Activated naive CD4-positive, alpha-beta T cell treated with anti-CD3 and anti-CD28 coated beads, Interleukin-2, amount 50 U/mL, for 72 hours (primary cell): ENCODE measurements at regions not wholly inside any gene's neighbourhood (a gene's known extent, or its start where the extent isn't known, plus 50 kb on each side); places are given as distances from the start of the nearest gene placed in this dataset.
"Not testable (repeated sequence)": the region's sequence is repeated elsewhere in the genome, so short reads cannot be mapped to it uniquely, and the experiment has no call there.

Source experiments
- ATAC-seq, 2 donors: fragments of 150-1000 bp; cut with Tn5 transposase; 2 replicates each; pipeline ENCODE4 v1.10.0; 2021; ENCODE audit warnings: mild to moderate bottlenecking in 2 of 2, moderate library complexity in 2 of 2
- DNase-seq, 2 donors: peaks; one replicate each; pipeline ENCODE4 v3.0.0; 2021 to 2022; ENCODE audit warnings: low spot score in 2 of 2
- H3K27ac Mint-ChIP-seq, 2 donors: one replicate each; pipeline ENCODE4 v1.8.0; 2022; ENCODE audit warnings: mild to moderate bottlenecking in 2 of 2, mixed read lengths in 2 of 2
- H3K36me3 Mint-ChIP-seq, 2 donors: one replicate each; pipeline ENCODE4 v1.8.0; 2022; ENCODE audit warnings: mixed read lengths in 2 of 2
- H3K9me3 Mint-ChIP-seq, 2 donors: one replicate each; pipeline ENCODE4 v1.8.0; 2022; ENCODE audit warnings: mixed read lengths in 2 of 2

DNA sequence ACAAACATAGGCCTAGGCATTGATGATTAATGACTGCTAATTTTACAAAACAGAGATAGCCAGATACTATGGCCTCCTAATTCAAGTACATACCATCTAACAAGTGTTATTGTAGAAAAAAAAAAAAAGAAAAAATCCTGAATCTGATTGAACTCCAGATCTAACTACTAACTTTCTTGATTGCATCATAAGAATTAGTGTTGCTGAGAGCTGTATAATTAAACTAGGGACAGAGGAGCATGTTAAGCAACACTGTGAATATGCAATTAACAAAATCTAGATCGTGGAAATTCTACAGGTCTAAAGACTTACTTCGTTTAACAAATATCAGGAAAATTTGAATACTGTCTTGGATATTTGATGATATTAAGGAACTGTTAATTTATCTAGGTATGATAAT is 208.3 kb upstream of the ZNF608 start:
- DNase-seq, result no peak
- ATAC-seq, result no peak
- no peaks in the 10 kb centered on the region for H3K36me3 Mint-ChIP-seq
- H3K27ac Mint-ChIP-seq, result no peak overlapping the region
- H3K9me3 Mint-ChIP-seq, result no peaks in the 10 kb centered on the region

DNA sequence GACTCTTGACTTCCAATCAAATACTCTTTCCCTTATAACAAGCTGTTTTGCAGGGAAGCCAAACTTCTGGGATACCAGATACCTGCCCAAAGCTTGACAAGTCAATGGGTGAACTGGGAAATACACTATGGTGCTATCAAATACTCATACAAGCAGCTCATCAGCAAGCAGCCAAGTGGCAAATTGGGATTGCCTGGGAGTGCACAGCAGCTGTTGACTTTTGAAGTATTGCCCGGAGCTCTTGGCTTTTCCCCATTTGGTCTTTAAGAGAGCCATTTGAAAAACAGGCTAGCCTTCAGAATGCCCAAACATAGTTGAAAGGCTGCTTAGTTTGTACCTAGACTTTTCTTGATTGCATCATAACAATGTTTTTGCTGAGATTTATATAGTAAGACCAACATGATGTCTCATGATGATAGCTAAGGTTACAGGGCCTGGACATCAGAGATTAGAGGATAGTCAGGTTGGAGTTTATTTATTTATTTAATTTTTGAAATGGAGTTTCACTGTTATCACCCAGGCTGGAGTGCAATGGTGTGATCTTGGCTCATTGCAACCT is 210.1 kb upstream of the ZNF608 start:
- DNase-seq, result no peak
- peaks cover 0 to 6% of the 10 kb centered on the region in 2 donors for H3K9me3 Mint-ChIP-seq
- H3K36me3 Mint-ChIP-seq, result peaks cover 0 to 4% of the 10 kb centered on the region in 2 donors
- no peak for ATAC-seq
- H3K27ac Mint-ChIP-seq, result no peak overlapping the region

DNA sequence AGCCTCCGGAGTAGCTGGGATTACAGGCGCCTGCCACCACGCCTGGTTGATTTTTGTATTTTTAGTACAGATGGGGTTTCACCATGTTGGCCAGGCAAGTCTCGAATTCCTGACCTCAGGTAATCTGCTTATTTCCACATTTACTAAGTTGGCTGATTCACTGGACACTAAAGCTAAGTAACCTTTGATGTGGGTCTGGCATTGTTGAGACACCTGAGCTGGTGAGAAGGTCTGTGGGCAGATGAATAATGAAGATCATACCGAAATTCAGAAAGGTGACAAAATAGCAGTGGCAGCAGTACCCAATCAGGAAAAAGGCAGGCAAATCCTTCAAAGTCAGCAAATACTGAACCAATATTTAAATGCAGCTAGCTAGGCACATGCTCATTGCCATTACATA is 210.6 kb upstream of the ZNF608 start:
- Mint-ChIP-seq H3K27ac (no peak overlapping the region), H3K36me3 (peaks cover 0 to 5% of the 10 kb centered on the region in 2 donors)

DNA sequence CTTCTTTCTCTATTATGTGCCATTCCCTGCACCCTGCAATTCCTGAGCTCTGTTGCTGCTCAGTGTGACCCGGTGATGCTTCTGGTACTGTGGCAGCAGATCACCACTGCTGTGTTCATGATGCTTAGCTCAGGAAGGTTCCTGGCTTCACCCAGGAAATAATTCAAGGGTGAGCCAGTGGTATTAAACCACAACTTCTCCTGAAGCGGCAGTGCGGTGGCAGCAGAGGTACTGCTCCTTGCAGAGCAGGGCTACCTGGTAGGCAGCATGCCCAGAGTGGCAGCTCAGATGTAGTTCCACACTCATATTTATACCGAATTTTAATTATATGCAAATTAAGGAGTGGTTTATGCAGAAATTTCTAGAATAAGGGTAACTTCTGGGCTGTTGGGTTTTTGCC is 213.8 kb upstream of the ZNF608 start:
- H3K36me3 Mint-ChIP-seq, result peaks cover 0 to 5% of the 10 kb centered on the region in 2 donors

More for the DNA sequence above, 210.6 kb upstream of the ZNF608 start:
- ATAC-seq (no peak), DNase-seq (no peak)
- peaks cover 0 to 7% of the 10 kb centered on the region in 2 donors for H3K9me3 Mint-ChIP-seq

DNA sequence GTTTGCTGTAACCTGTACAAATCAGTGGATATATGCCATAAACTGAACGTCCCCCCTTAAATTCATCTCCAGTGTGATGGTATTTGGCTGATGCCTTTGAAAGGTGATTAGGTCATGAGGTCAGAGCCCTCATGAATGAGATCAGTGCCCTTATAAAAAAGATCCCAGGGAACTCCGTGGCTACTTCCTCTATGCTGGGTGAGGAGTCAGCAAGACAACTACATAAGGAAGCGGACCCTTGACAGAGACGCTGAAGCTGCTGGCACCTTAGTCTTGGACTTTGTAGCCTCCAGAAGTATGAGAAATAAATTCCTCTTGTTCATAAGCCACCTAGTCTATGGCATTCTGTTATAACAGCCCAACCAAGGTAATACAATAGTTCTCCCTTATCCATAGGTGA is 215.1 kb upstream of the ZNF608 start:
- H3K9me3 Mint-ChIP-seq, result peaks cover 5 to 11% of the 10 kb centered on the region in 2 donors
- no peak for DNase-seq
- H3K36me3 Mint-ChIP-seq, result peaks cover 0 to 5% of the 10 kb centered on the region in 2 donors
- ATAC-seq, result no peak
- no peak overlapping the region for H3K27ac Mint-ChIP-seq

More for the DNA sequence above, 213.8 kb upstream of the ZNF608 start:
- Mint-ChIP-seq H3K9me3 (peaks cover 5 to 11% of the 10 kb centered on the region in 2 donors), H3K27ac (no peak overlapping the region)
- DNase-seq (no peak), ATAC-seq (no peak)

DNA sequence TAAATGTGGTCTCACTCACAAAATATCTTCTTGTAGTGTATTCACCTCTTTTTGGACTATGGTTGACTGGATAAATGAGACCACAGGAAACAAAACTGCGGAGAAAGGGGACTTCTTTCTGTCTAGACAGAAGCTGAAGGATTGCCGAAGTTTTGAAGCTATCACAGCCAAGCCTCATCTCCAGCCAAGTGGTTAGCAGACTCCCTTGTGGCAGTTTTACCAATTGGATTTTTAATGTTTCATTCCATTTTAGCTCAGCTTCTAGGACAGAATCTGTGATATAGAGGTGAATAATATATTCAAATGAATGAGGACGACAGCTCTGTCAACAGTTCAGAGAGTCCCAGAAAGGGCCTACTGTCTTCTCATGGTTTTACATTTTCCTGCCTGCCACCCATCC is 215.7 kb upstream of the ZNF608 start:
- no peak overlapping the region for H3K27ac Mint-ChIP-seq
- peaks cover 0 to 5% of the 10 kb centered on the region in 2 donors for H3K36me3 Mint-ChIP-seq
- peaks cover 5 to 11% of the 10 kb centered on the region in 2 donors for H3K9me3 Mint-ChIP-seq
- no peak for ATAC-seq
- no peak for DNase-seq

DNA sequence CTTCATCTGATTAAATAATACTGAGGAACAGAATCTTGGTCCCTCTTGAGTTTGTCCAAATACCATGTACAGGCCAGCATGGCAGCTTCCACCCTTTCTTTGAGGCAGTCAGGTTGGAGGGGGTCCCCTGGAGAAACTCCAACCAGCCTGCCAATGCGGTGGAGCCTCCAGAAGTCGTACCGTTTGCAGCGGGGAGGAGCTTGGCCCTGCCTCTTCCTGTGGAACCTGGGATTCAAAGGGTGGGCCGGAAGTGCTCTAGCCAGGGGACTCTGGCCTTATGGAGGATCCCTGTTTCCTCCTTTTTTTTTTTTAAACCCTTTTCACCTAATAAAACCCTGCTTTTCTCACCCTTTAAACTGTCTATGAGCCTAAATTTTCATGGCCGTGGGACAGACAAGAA is 216.3 kb upstream of the ZNF608 start:
- DNase-seq (no peak), ATAC-seq (no peak)
- Mint-ChIP-seq H3K27ac (no peak overlapping the region), H3K9me3 (peaks cover 5 to 11% of the 10 kb centered on the region in 2 donors), H3K36me3 (peaks cover 0 to 5% of the 10 kb centered on the region in 2 donors)

DNA sequence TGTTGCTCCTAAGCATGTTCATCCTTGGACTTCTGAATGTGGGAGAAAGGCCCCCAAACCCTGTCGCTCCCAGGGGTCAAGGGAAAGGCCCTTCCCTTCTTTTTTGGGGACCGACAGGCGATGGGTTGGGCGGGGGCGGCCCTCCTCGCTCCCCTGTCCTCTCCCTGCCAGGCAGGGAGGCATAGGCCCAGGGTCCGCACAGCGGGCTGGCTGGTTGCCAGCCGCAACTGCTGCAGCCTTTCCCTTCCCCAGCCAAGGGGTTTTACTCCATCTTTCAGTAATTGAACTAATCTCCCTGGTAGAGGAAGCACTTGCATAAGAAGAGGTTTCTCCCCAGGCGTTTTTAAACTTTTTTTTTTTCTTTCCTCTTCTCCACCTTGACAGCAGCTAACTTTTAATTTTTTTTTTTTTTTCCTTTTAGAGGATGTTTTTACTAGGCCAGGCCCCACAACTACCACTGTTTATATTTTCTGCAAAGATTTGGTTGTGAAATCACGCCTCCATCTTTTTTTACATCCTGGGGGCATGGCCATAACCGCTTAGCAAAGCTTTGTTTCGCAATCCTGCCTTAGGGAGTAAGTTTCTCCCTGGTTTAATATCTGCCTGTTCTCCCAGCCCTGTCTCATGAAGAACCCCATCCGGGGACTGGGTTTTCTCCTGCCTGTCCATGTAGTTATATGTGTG is 216.9 kb upstream of the ZNF608 start:
- ATAC-seq (no peak), DNase-seq (no peak)
- Mint-ChIP-seq H3K36me3 (peaks cover 0 to 5% of the 10 kb centered on the region in 2 donors), H3K9me3 (peaks cover 5 to 11% of the 10 kb centered on the region in 2 donors), H3K27ac (no peak overlapping the region)

DNA sequence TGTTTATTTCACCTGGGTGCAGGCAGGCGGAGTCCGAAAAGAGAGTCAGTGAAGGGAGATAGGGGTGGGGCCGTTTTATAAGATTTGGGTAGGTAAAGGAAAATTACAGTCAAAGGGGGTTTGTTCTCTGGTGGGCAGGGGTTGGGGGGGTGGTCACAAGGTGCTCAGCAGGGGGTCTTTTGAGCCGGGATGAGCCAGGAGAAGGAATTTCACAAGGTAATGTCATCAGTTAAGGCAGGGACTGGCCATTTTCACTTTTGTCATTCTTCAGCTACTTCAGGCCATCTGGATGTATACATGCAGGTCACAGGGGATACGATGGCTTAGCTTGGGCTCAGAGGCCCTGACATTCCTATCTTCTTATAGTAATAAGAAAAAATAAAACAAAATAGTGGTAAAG is 220.3 kb upstream of the ZNF608 start:
- not testable (repeated sequence) for H3K27ac Mint-ChIP-seq, ATAC-seq, H3K9me3 Mint-ChIP-seq

DNA sequence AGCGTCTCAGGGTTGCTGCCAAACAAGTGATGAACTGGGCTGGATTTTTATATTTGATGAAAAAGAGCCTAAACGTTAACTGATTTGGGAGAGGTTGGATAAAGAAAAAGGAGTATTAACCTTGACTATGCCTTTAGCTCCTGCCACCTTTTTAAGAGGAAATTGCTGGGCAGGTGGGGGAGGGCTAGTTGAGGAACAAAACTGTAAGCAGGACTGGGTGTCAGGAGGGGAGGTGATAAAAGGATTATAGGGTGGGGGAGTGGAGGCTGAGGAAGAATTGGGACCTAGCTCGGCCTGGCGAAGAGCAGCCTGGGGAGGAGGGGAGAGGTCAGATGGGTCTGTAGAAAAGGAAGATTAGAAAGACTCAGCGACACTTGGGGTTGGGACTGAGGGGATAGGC is 223.9 kb upstream of the ZNF608 start:
- not testable (repeated sequence) for DNase-seq, H3K36me3 Mint-ChIP-seq, H3K9me3 Mint-ChIP-seq, H3K27ac Mint-ChIP-seq, ATAC-seq

More for the DNA sequence above, 220.3 kb upstream of the ZNF608 start:
- H3K36me3 Mint-ChIP-seq, DNase-seq: not testable (repeated sequence)

DNA sequence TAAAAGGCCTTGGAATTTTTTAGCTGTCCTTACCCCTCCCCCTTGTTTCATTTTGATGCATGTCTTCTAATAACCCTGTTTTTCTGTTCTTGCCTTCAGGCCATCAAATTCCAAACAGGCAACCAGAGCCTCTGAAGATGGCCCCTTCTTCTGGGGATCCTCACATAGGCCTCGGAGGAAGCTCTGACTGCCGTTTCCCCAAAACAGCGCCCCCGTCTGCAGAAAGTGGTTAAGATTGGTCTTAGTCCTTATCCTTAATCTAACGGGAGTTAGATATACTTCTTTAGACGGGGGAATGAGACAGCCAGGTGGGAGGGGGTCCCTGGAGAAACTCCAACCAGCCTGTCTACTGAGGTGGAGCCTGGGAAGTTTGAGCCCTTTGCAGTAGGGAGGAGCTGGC is 226.3 kb upstream of the ZNF608 start:
- no peak overlapping the region for H3K27ac Mint-ChIP-seq
- peaks cover 4 to 9% of the 10 kb centered on the region in 2 donors for H3K9me3 Mint-ChIP-seq
- ATAC-seq (no peak), DNase-seq (no peak)
- H3K36me3 Mint-ChIP-seq, result no peaks in the 10 kb centered on the region

DNA sequence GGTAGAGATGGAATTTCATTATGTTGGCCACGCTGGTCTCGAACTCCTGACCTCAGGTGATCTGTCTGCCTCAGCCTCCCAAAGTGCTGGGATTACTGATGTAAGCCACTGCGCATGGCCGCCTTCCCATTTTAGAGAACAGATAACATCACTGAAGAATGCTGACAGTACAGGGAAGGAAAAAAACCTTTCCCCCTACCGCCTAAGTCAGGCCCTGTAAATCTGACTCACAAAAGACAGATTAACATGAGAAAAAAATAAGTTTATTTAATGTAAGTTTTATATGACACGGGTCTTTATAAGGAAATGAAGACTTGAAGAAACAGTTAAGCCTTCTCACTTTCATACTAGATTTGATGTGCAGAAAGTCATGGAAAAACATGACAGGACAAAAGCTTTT is 227.2 kb upstream of the ZNF608 start:
- DNase-seq, result no peak
- H3K9me3 Mint-ChIP-seq, result peaks cover 4 to 9% of the 10 kb centered on the region in 2 donors
- no peaks in the 10 kb centered on the region for H3K36me3 Mint-ChIP-seq
- H3K27ac Mint-ChIP-seq, result no peak overlapping the region
- ATAC-seq, result no peak

DNA sequence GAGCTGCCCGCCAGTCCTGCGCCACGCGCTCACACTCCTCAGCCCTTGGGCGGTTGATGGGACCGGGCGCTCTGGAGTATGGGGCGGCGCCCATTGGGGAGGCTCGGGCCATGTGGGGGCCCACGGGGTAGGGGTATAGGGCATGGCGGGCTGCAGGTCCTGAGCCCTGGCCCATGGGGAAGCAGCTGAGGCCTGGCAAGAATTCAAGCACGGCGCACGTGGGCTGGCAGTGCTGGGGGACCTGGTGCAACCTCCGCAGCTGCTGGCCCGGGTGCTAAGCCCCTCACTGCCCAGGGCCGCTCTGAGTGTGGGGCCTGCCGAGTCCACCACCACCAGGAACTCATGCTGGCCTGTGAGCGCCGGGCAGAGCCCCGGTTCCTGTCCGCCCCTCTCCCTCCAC is 229.6 kb upstream of the ZNF608 start:
- Mint-ChIP-seq H3K9me3 (peaks cover 7 to 9% of the 10 kb centered on the region in 2 donors), H3K36me3 (no peaks in the 10 kb centered on the region), H3K27ac (no peak overlapping the region)
- no peak for ATAC-seq
- no peak for DNase-seq

DNA sequence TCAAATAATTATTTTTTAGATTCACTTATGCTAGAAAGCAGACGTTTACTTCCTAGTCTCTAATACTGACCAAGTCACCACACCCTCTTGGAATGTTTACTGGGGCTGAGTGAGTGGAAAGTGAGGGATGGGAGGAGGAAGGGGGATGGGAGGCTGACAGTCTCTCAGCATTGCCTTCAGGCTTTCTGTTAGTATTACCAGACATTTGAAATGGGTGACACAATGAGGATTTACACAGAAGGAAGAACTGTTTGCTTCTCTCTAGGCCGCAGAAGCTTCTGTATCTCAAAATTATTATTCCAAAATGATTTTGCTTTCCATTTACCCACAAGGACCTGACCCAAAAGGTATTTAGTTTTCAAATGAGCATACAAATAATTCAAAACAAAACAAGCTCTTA is 232.8 kb upstream of the ZNF608 start:
- no peak for ATAC-seq
- no peak for DNase-seq
- no peak overlapping the region for H3K27ac Mint-ChIP-seq
- H3K9me3 Mint-ChIP-seq, result peaks cover 15 to 24% of the 10 kb centered on the region in 2 donors
- peaks cover 5 to 12% of the 10 kb centered on the region in 2 donors for H3K36me3 Mint-ChIP-seq

DNA sequence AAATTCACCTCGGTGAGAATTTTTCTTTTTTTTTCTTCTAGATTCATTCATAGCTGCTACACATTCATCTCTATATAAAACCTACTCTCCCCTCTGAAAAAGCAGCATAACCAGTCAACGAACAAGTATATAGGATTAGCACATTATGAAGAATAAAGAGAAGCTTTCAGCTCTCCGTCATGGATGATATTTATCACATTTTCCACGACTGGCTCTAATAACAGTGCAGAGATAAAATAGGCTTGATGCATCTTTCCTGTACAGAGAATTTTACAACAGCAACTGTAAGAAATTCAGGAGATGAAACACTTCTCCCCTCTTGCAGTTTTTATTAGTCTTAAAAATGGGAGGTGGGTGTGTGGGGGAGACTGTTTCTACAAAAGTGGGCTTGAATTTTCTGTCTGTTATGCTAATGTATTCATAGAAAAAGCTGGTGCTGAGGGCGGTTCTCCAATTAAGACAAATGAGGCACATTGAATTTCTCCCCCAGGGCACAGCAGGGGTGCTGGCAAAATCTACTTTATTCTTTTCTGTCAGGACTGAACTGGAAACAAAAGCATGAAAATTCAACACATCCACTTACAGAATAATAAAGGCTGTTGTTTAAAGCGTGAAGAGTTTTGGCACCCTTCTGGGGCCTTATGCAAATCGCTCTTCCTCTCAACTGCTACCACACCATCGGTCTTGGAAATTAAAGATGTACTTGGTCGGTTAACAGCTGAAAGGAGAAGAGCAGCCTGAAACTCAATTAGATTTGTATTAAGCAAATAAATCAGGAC is 233.9 kb upstream of the ZNF608 start:
- Mint-ChIP-seq H3K27ac (no peak overlapping the region), H3K36me3 (peaks cover 10 to 16% of the 10 kb centered on the region in 2 donors), H3K9me3 (peaks cover 14 to 27% of the 10 kb centered on the region in 2 donors)
- DNase-seq (no peak), ATAC-seq (no peak)

DNA sequence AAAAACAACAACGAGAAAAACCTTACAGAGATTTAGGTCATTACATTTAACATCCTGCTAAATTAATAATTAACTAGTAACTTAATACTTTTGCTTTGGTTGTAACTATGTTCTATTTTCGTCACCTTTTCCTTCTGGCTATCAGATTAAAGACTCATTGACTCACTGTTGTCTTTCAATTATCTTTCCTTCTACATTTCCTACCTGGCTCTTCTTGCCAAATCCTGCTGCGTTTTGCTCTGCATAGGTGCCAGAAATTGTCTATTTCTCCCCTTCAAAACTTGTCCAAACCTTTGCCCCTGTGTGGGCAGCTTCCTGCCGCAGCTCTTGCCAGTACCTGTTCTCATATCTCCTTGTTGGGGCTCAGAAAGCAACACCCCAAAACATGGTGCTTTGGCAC is 235.5 kb upstream of the ZNF608 start:
- ATAC-seq (no peak), DNase-seq (no peak)
- Mint-ChIP-seq H3K36me3 (peaks cover 10 to 16% of the 10 kb centered on the region in 2 donors), H3K9me3 (peaks cover 13 to 37% of the 10 kb centered on the region in 2 donors), H3K27ac (no peak overlapping the region)

DNA sequence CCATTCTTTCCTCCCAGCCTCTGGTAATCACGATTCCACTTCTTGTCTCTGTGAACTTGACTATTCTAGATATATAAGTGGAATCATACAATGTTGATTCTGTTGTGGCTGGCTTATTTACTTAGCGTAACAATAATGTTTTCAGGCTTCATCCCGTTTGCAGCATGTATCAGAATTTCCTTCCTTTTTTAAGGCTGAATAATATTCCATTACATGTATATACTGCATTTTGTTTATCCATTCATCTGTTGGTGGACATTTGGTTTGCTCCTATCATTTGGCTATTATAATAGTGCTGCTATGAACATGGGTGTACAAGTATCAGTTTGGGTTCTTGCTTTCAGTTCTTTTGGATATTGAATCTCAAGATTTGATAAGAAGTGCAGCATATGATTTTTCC is 239.7 kb upstream of the ZNF608 start:
- peaks cover 13 to 34% of the 10 kb centered on the region in 2 donors for H3K9me3 Mint-ChIP-seq
- peaks cover 10 to 16% of the 10 kb centered on the region in 2 donors for H3K36me3 Mint-ChIP-seq
- DNase-seq (no peak), ATAC-seq (no peak)
- no peak overlapping the region for H3K27ac Mint-ChIP-seq
